Mesendoderm (in vitro differentiated cells): ENCODE measurements at regions not wholly inside any gene's neighbourhood (a gene's known extent, or its start where the extent isn't known, plus 50 kb on each side); places are given as distances from the start of the nearest gene placed in this dataset.

Source experiments
- DNase-seq: peaks from one replicate; pipeline ENCODE4 v3.0.0; 2013
- H2AK5ac ChIP-seq: 2 replicates; pipeline ENCODE4 v1.6.1; 2013; ENCODE audit warnings: low read length, inconsistent platforms
- H2BK120ac ChIP-seq: 2 replicates; pipeline ENCODE4 v1.6.1; 2013; ENCODE audit warnings: low read depth, mild to moderate bottlenecking, low read length, moderate library complexity, mixed read lengths
- H2BK15ac ChIP-seq: replicated peaks from 2 replicates; pipeline ENCODE4 v1.6.1; 2013; ENCODE audit warnings: low read depth, mild to moderate bottlenecking, moderate library complexity
- H2BK5ac ChIP-seq: 2 replicates; pipeline ENCODE4 v1.6.1; 2013; ENCODE audit warnings: low read length, inconsistent platforms
- H3K18ac ChIP-seq: 2 replicates; pipeline ENCODE4 v1.6.1; 2013; ENCODE audit warnings: mild to moderate bottlenecking, low read length, mixed read lengths
- H3K23ac ChIP-seq: one replicate; pipeline ENCODE4 v1.6.1; 2013; ENCODE audit warnings: low read length
- H3K27ac ChIP-seq: 2 replicates; pipeline ENCODE4 v1.5.1; 2013; ENCODE audit warnings: low read depth, mild to moderate bottlenecking, inconsistent platforms, low read length, moderate library complexity
- H3K27me3 ChIP-seq: 2 replicates; pipeline ENCODE4 v1.6.1; 2013; ENCODE audit warnings: low read length, control low read depth, mild to moderate bottlenecking, inconsistent platforms; ENCODE audit not compliant: insufficient read depth, poor library complexity
- H3K36me3 ChIP-seq: 2 replicates; pipeline ENCODE4 v1.6.1; 2013; ENCODE audit warnings: low read length, inconsistent platforms; ENCODE audit not compliant: control insufficient read depth, insufficient read depth
- H3K4ac ChIP-seq: one replicate; pipeline ENCODE4 v1.6.1; 2013; ENCODE audit warnings: low read depth, mild to moderate bottlenecking, low read length, moderate library complexity
- H3K4me1 ChIP-seq: 2 replicates; pipeline ENCODE4 v1.6.1; 2013; ENCODE audit warnings: low read depth, low read length, inconsistent platforms; ENCODE audit not compliant: control insufficient read depth
- H3K4me2 ChIP-seq: 2 replicates; pipeline ENCODE4 v1.6.1; 2013; ENCODE audit warnings: low read length
- H3K4me3 ChIP-seq: 2 replicates; pipeline ENCODE4 v1.5.1; 2013; ENCODE audit warnings: mild to moderate bottlenecking, low read length
- H3K56ac ChIP-seq: one replicate; pipeline ENCODE4 v1.6.1; 2013; ENCODE audit warnings: low read length
- H3K79me1 ChIP-seq: 2 replicates; pipeline ENCODE4 v1.6.1; 2013; ENCODE audit warnings: low read length, inconsistent platforms
- H3K79me2 ChIP-seq: 2 replicates; pipeline ENCODE4 v1.6.1; 2013; ENCODE audit warnings: mild to moderate bottlenecking, low read length; ENCODE audit not compliant: control insufficient read depth, insufficient read depth
- H3K9ac ChIP-seq: 2 replicates; pipeline ENCODE4 v1.6.1; 2013; ENCODE audit warnings: low read length, inconsistent platforms
- H4K5ac ChIP-seq: one replicate; pipeline ENCODE4 v1.6.1; 2013; ENCODE audit warnings: low read length
- H4K8ac ChIP-seq: one replicate; pipeline ENCODE4 v1.6.1; 2013; ENCODE audit warnings: low read depth, mild to moderate bottlenecking, control low read depth, low read length, moderate library complexity
- WGBS: extraction: QIAGEN DNeasy Blood & Tissue Kit; methylation state at CpG from one replicate; pipeline ENCODE4 v1.1.7; 2013; ENCODE audit warnings: low lambda C conversion rate, missing lambda C conversion rate; ENCODE audit not compliant: insufficient coverage; ENCODE audit errors: extremely low coverage; 5-methylcytosine and 5-hydroxymethylcytosine counted together

GRCh38 chr3:70832834-70833205 lies 520.4 kb upstream of the MDFIC2 start:
- no peaks in the 10 kb centered on the region for H3K79me1 ChIP-seq
- no peaks in the 10 kb centered on the region for H3K27me3 ChIP-seq
- H4K8ac ChIP-seq: no peak overlapping the region
- H3K4me1 ChIP-seq: no peaks in the 10 kb centered on the region
- H3K18ac ChIP-seq: no peak overlapping the region
- no peak overlapping the region for H3K23ac ChIP-seq
- no peaks in the 10 kb centered on the region for H3K79me2 ChIP-seq
- no peak for DNase-seq
- no peak overlapping the region for H3K56ac ChIP-seq
- no peaks in the 10 kb centered on the region for H3K36me3 ChIP-seq
- no peak overlapping the region for H2AK5ac ChIP-seq
- H3K9ac ChIP-seq: no peak overlapping the region
- H3K27ac ChIP-seq: no peak overlapping the region
- no peak overlapping the region for H4K5ac ChIP-seq
- no peak overlapping the region for H3K4ac ChIP-seq
- no peak overlapping the region for H3K4me2 ChIP-seq
- no peak overlapping the region for H2BK120ac ChIP-seq
- H2BK5ac ChIP-seq: no peak overlapping the region
- no peak overlapping the region for H3K4me3 ChIP-seq
- no peak overlapping the region for H2BK15ac ChIP-seq

DNA sequence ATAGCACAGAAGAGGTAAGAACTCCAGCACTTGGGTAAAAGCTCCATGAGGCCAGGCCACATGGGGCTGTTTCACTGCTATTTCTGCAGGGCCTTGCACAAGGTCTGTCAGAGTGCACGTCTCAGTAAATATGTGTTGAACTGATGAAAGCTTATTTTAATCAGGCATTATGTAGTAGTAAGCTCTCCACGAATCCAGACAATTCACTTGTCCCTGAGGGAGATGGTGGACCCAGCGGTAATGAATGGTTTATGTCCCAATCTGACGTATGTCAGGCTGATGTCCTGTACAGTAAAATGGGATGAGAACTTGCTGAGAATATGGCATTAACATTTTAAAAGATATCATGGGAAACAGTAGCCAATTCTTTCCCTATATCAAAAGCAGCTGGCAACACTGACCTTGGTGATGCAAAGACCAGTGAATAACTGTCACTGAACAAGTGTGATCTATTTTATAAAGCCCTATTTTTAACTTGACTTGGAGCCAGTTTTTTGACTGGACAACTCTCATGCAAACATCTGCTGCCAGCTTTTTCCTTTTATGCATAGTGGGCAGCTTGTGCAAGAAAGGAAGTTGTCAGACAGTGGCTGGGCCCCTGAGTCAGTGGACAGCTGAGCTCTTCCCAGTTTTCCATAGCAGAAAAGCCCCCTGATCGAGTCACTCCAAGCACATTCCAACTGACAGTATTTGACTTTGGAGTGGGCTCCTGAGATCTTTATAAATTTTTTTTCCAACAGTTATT lies 519.8 kb upstream of the MDFIC2 start:
- H3K4ac ChIP-seq: no peak overlapping the region
- H4K5ac ChIP-seq: no peak overlapping the region
- H3K4me2 ChIP-seq: no peak overlapping the region
- H3K79me2 ChIP-seq: no peaks in the 10 kb centered on the region
- H2BK5ac ChIP-seq: no peak overlapping the region
- no peak overlapping the region for H4K8ac ChIP-seq
- H3K27me3 ChIP-seq: no peaks in the 10 kb centered on the region
- no peak overlapping the region for H3K4me3 ChIP-seq
- H3K36me3 ChIP-seq: no peaks in the 10 kb centered on the region
- H3K56ac ChIP-seq: no peak overlapping the region
- H2BK15ac ChIP-seq: no peak overlapping the region
- no peak overlapping the region for H3K27ac ChIP-seq
- no peak overlapping the region for H3K18ac ChIP-seq
- no peak overlapping the region for H3K23ac ChIP-seq
- H3K9ac ChIP-seq: no peak overlapping the region
- no peak for DNase-seq
- H3K79me1 ChIP-seq: no peaks in the 10 kb centered on the region
- H3K4me1 ChIP-seq: no peaks in the 10 kb centered on the region
- no peak overlapping the region for H2AK5ac ChIP-seq
- WGBS: no CpG with 5 or more reads among the region's 5 CpGs
- no peak overlapping the region for H2BK120ac ChIP-seq

DNA sequence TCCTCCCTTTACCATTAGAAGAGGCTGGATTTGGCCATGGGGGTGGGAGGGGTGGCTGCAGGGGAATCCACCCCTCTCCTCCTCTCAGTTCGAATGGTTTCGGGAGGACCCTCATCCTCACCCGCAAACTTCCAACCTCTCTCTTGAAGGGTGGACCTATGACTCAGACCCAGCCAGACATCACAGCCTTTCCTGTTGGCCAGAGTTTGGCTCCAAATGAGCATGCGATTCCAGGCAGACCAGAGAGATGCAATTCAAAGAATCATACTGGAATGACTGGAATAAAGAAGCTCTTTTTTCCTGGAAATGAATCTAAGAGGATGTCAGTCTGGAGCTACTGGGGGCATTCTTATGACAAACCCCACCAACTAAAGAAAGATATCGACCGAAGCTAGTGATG lies 516.7 kb upstream of the MDFIC2 start:
- Histone ChIP-seq H3K36me3 (no peaks in the 10 kb centered on the region), H3K4me2 (no peak overlapping the region), H3K4me3 (no peak overlapping the region), H3K27ac (no peak overlapping the region), H4K8ac (no peak overlapping the region), H3K23ac (no peak overlapping the region), H3K4me1 (no peaks in the 10 kb centered on the region), H3K27me3 (no peaks in the 10 kb centered on the region), H4K5ac (no peak overlapping the region), H2BK120ac (no peak overlapping the region), H2AK5ac (no peak overlapping the region), H3K56ac (no peak overlapping the region), H2BK5ac (no peak overlapping the region), H3K79me1 (no peaks in the 10 kb centered on the region), H3K9ac (no peak overlapping the region), H3K4ac (no peak overlapping the region), H3K18ac (no peak overlapping the region), H3K79me2 (no peaks in the 10 kb centered on the region), H2BK15ac (no peak overlapping the region)
- WGBS: no CpG with 5 or more reads among the region's 6 CpGs
- no peak for DNase-seq

DNA sequence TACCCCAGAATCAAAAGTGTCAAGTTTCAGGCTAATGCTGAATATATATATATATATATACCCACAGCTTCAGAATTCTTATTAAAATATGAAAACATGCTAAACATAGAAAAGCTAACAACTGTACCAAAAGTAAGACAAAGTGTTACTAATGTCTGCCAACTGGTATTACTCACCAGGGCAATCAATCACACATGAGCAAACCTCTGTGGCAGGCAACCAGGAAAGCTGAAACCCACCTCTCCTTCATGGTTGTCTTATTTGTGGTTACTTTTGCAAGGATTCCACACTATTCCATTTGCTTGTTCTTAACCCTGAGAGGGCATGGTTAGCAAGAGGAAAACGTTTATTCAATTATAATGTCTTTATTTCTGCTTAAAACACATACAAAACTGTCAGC lies 512.3 kb upstream of the MDFIC2 start:
- WGBS: no CpG with 5 or more reads among the region's 1 CpG
- Histone ChIP-seq H3K27me3 (no peaks in the 10 kb centered on the region), H3K4me2 (no peak overlapping the region), H4K5ac (no peak overlapping the region), H3K18ac (no peak overlapping the region), H4K8ac (no peak overlapping the region), H3K79me2 (no peaks in the 10 kb centered on the region), H2BK5ac (no peak overlapping the region), H3K56ac (no peak overlapping the region), H3K36me3 (no peaks in the 10 kb centered on the region), H3K23ac (no peak overlapping the region), H3K4ac (no peak overlapping the region), H3K79me1 (no peaks in the 10 kb centered on the region), H2AK5ac (no peak overlapping the region), H3K27ac (no peak overlapping the region), H3K4me1 (no peaks in the 10 kb centered on the region), H3K4me3 (no peak overlapping the region), H3K9ac (no peak overlapping the region), H2BK15ac (no peak overlapping the region), H2BK120ac (no peak overlapping the region)
- no peak for DNase-seq

DNA sequence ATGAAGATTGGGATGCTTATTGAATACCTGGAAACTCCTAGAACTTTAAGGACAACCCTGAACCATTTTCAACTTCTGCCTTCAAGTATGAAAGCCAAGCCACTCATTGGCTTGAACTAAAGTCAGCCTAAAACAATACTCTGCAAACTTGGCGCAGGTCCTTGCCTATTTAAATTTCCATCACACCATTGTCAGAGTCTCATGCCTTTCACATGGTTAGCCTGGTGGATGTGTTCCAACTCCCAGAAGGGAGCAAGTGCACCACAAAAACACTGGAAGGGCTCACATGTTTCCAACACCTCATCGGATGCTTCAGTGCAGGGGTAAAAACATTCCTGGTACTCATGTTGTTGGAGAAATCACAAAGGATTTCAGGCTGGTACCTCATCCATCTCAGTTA lies 511.6 kb upstream of the MDFIC2 start:
- Histone ChIP-seq H3K36me3 (no peaks in the 10 kb centered on the region), H4K8ac (no peak overlapping the region), H3K27ac (no peak overlapping the region), H3K79me2 (no peaks in the 10 kb centered on the region), H3K9ac (no peak overlapping the region), H3K56ac (no peak overlapping the region), H3K4me3 (no peak overlapping the region), H3K18ac (no peak overlapping the region), H2AK5ac (no peak overlapping the region), H2BK15ac (no peak overlapping the region), H4K5ac (no peak overlapping the region), H3K4me2 (no peak overlapping the region), H3K4me1 (no peaks in the 10 kb centered on the region), H3K23ac (no peak overlapping the region), H3K4ac (no peak overlapping the region), H3K27me3 (no peaks in the 10 kb centered on the region), H3K79me1 (no peaks in the 10 kb centered on the region), H2BK5ac (no peak overlapping the region), H2BK120ac (no peak overlapping the region)
- DNase-seq: no peak
- WGBS: no CpG with 5 or more reads among the region's 2 CpGs

- no peak overlapping the region for H3K56ac ChIP-seq
- no peaks in the 10 kb centered on the region for H3K79me2 ChIP-seq
- no peak overlapping the region for H2BK15ac ChIP-seq
- no peak overlapping the region for H3K9ac ChIP-seq
- no peaks in the 10 kb centered on the region for H3K79me1 ChIP-seq
- no peaks in the 10 kb centered on the region for H3K4me1 ChIP-seq
- H3K27ac ChIP-seq: no peak overlapping the region
- H3K4me2 ChIP-seq: no peak overlapping the region
- H4K8ac ChIP-seq: no peak overlapping the region
- no peak overlapping the region for H4K5ac ChIP-seq
- H3K23ac ChIP-seq: no peak overlapping the region
- no CpG with 5 or more reads among the region's 3 CpGs for WGBS
- no peak overlapping the region for H2AK5ac ChIP-seq
- H3K4ac ChIP-seq: no peak overlapping the region
- no peak overlapping the region for H2BK5ac ChIP-seq
- DNase-seq: no peak
- no peak overlapping the region for H3K18ac ChIP-seq
- no peaks in the 10 kb centered on the region for H3K27me3 ChIP-seq
- no peak overlapping the region for H3K4me3 ChIP-seq
- H2BK120ac ChIP-seq: no peak overlapping the region
- no peaks in the 10 kb centered on the region for H3K36me3 ChIP-seq
Measured at GRCh38 chr3:70823622-70824021, 511.2 kb upstream of the MDFIC2 start.
